CD1c-positive myeloid dendritic cell (primary cell): ENCODE measurements at regions not wholly inside any gene's neighbourhood (a gene's known extent, or its start where the extent isn't known, plus 50 kb on each side); places are given as distances from the start of the nearest gene placed in this dataset.

Experiments
- DNase-seq: peaks from one replicate; pipeline ENCODE4 v3.0.0-alpha.2; 2016; ENCODE audit errors: extremely low spot score

- DNase-seq: no peak
Observed at GRCh38 chr7:156450473-156450872, 190.1 kb upstream of the RNF32 start.

GRCh38 chr7:156448918-156449317, 191.7 kb upstream of the RNF32 start:
- no peak for DNase-seq

- DNase-seq: no peak
Observed at GRCh38 chr7:156446990-156447389, 193.6 kb upstream of the RNF32 start.

GRCh38 chr7:156445997-156446761, 194.4 kb upstream of the RNF32 start:
- no peak for DNase-seq

GRCh38 chr7:156442516-156442915, 198.1 kb upstream of the RNF32 start:
- DNase-seq: no peak

GRCh38 chr7:156440456-156440855, 200.1 kb upstream of the RNF32 start:
- DNase-seq: no peak

- DNase-seq: no peak
Observed at GRCh38 chr7:156438011-156438410, 202.6 kb upstream of the RNF32 start.

- DNase-seq: no peak
Observed at GRCh38 chr7:156437021-156437614, 203.5 kb upstream of the RNF32 start.

- DNase-seq: no peak
Observed at GRCh38 chr7:156435486-156436231, 204.9 kb upstream of the RNF32 start.

- DNase-seq: no peak
Observed at GRCh38 chr7:156434706-156435105, 205.9 kb upstream of the RNF32 start.

GRCh38 chr7:156432018-156432417, 208.6 kb upstream of the RNF32 start:
- no peak for DNase-seq

GRCh38 chr7:156430109-156430508, 210.5 kb upstream of the RNF32 start:
- no peak for DNase-seq

- DNase-seq: no peak
Observed at GRCh38 chr7:156429514-156429913, 211.1 kb upstream of the RNF32 start.

- no peak for DNase-seq
Observed at GRCh38 chr7:156423876-156424275, 216.7 kb upstream of the RNF32 start.

GRCh38 chr7:156420496-156420895, 220.1 kb upstream of the RNF32 start:
- DNase-seq: no peak

GRCh38 chr7:156419782-156420181, 220.8 kb upstream of the RNF32 start:
- DNase-seq: no peak

GRCh38 chr7:156402255-156402654, 238.3 kb upstream of the RNF32 start:
- no peak for DNase-seq

- no peak for DNase-seq
Observed at GRCh38 chr7:156401617-156402016, 239.0 kb upstream of the RNF32 start.

GRCh38 chr7:156400046-156400445, 240.5 kb upstream of the RNF32 start:
- DNase-seq: no peak

GRCh38 chr7:156397249-156397648, 243.3 kb upstream of the RNF32 start:
- no peak for DNase-seq

GRCh38 chr7:156389116-156389692, 251.4 kb upstream of the RNF32 start:
- DNase-seq: no peak

- DNase-seq: no peak
Observed at GRCh38 chr7:156386097-156386496, 254.5 kb upstream of the RNF32 start.

- no peak for DNase-seq
Observed at GRCh38 chr7:156384706-156385105, 255.9 kb upstream of the RNF32 start.
